ENCODE measurements at regions not wholly inside any gene's neighbourhood (a gene's known extent, or its start where the extent isn't known, plus 50 kb on each side); places are given as distances from the start of the nearest gene placed in this dataset.

DNA sequence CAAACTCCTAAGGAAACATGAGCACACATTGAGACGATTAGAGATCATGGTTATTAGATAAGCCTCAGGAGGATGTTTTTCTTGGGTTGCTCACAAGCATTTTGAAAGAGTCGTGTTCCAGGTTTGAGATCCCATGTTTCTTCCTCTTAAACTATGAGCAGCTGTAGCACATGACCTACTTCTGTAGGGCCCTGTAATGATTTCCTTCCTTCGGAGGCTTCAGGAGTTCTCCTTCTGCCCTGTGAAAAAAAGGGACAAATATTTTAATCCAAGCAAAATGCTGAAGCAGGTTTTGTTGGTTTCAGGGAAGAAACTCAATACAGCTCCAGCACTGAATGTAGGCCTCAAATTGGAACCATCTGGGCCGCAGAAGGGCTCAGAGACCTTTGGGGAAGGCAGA, 82.6 kb downstream of the POU3F3 start:
- Mint-ChIP-seq H3K4me3 (no peak overlapping the region), H3K27ac (no peak overlapping the region), H3K4me1 (peaks cover 9 to 11% of the 10 kb centered on the region in 2 experiments), H3K27me3 (ENCODE audit: low read depth) (no peaks in the 10 kb centered on the region; the same call in none of the 2 replicates), H3K9me3 (no peaks in the 10 kb centered on the region), H3K36me3 (ENCODE audit: insufficient read depth in 1 of 3, low read depth in 3 of 3) (no peaks in the 10 kb centered on the region)
- Histone ChIP-seq H4K8ac (replicated peaks; ENCODE audit: insufficient read length, low read depth, low read length) (no peak overlapping the region), H4K5ac (ENCODE audit: insufficient read length, low read depth, low read length) (no peak overlapping the region), H3K9me3 (ENCODE audit: control insufficient read depth, low read depth, low read length) (no peaks in the 10 kb centered on the region), H2BK20ac (ENCODE audit: low read depth, low read length, poor library complexity, severe bottlenecking) (no peak overlapping the region), H3K23me2 (ENCODE audit: insufficient read length, low read depth, low read length, poor library complexity, severe bottlenecking) (no peaks in the 10 kb centered on the region), H3K79me1 (ENCODE audit: insufficient read depth, low read depth, low read length, poor library complexity, severe bottlenecking) (no peaks in the 10 kb centered on the region), H2BK15ac (ENCODE audit: low read depth, low read length) (no peak overlapping the region), H3T11ph (ENCODE audit: low read length) (no peak overlapping the region), H4K91ac (ENCODE audit: insufficient read length, low read depth, low read length) (no peak overlapping the region), H3K23ac (ENCODE audit: insufficient read length, low read depth, low read length) (no peak overlapping the region), H3K56ac (ENCODE audit: insufficient read length, low read depth, low read length) (no peak overlapping the region), H4K20me1 (ENCODE audit: control insufficient read depth, insufficient read depth, insufficient read length) (no peaks in the 10 kb centered on the region), H3K27me3 (ENCODE audit: insufficient read depth, low read length) (no peaks in the 10 kb centered on the region), H3K4ac (ENCODE audit: low read depth, low read length) (no peak overlapping the region), H2BK120ac (ENCODE audit: low read depth, low read length, poor library complexity, severe bottlenecking) (no peak overlapping the region), H3K4me1 (ENCODE audit: insufficient read depth, low read length) (no peaks in the 10 kb centered on the region), H3K14ac (ENCODE audit: insufficient read depth, low read length) (no peak overlapping the region), H2AFZ (ENCODE audit: low read length) (no peak overlapping the region), H2BK5ac (ENCODE audit: insufficient read length, low read length) (no peak overlapping the region), H3K18ac (ENCODE audit: insufficient read length, low read depth, low read length) (no peak overlapping the region), H2AK5ac (ENCODE audit: insufficient read length, low read length) (no peak overlapping the region), H3K79me2 (ENCODE audit: insufficient read depth, low read length) (no peaks in the 10 kb centered on the region), H3K4me2 (ENCODE audit: insufficient read depth, insufficient read length, low read length) (no peak overlapping the region), H3K9ac (ENCODE audit: extremely low read depth, insufficient read length, low read length) (no peak overlapping the region), H3K27ac (ENCODE audit: insufficient read length, low read depth, low read length) (no peak overlapping the region), H2BK12ac (ENCODE audit: insufficient read length, low read depth, low read length) (no peak overlapping the region)
- DNase-seq = no peak
- TF ChIP-seq, protein P1, sequence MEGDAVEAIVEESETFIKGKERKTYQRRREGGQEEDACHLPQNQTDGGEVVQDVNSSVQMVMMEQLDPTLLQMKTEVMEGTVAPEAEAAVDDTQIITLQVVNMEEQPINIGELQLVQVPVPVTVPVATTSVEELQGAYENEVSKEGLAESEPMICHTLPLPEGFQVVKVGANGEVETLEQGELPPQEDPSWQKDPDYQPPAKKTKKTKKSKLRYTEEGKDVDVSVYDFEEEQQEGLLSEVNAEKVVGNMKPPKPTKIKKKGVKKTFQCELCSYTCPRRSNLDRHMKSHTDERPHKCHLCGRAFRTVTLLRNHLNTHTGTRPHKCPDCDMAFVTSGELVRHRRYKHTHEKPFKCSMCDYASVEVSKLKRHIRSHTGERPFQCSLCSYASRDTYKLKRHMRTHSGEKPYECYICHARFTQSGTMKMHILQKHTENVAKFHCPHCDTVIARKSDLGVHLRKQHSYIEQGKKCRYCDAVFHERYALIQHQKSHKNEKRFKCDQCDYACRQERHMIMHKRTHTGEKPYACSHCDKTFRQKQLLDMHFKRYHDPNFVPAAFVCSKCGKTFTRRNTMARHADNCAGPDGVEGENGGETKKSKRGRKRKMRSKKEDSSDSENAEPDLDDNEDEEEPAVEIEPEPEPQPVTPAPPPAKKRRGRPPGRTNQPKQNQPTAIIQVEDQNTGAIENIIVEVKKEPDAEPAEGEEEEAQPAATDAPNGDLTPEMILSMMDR (conservative IDR thresholded peaks at IDR 0.05) = no peak
- no CpG with 5 or more reads among the region's 4 CpGs for WGBS (ENCODE audit: extremely low coverage, insufficient read length, low lambda C conversion rate)
